CD4-positive, alpha-beta T cell treated with Interferon gamma for 1 hour (primary cell): ENCODE measurements at regions not wholly inside any gene's neighbourhood (a gene's known extent, or its start where the extent isn't known, plus 50 kb on each side); places are given as distances from the start of the nearest gene placed in this dataset.

Experiments
- DNase-seq: peaks from one replicate; pipeline ENCODE4 v3.0.0-alpha.2; 2020

DNA sequence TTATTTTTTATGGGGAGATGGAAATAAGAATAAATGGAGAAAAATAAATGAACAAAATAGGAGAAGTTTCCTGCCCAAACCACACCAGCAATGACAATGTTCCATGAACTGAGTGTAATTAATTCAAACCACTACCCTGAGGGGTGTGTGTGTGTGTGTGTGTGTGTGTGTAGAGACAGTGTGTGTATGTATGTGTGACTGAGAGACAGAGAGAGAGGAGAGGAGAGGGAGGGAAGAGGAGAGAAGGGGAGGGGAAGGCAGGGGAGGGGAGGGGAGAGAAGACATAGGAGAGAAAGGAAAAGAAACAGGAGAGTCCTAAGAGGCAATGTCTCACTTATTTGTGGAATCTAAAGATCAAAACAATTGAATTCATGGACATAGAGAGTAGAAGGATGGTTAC is 65.0 kb upstream of the POU2AF1 start:
- DNase-seq, result no peak

DNA sequence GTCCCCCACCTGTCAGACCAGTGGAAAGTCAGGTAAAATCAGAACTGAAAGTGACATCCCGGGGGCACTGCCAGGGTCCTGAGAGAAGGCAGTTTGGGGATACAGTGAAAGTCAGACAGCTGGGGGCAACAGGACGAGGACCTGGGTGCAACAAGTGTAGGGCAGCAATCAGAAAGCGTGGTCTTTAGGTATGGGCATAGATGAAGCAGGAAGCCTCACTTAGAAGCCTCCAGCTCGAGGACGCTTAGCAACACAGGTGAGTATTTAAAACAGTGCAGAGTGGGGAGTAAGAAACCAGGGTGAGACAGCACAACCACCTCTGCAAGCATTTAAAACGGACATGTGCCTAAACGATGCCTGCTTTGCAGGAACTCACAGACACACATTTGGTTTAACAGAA is 64.6 kb upstream of the POU2AF1 start:
- DNase-seq, result no peak

DNA sequence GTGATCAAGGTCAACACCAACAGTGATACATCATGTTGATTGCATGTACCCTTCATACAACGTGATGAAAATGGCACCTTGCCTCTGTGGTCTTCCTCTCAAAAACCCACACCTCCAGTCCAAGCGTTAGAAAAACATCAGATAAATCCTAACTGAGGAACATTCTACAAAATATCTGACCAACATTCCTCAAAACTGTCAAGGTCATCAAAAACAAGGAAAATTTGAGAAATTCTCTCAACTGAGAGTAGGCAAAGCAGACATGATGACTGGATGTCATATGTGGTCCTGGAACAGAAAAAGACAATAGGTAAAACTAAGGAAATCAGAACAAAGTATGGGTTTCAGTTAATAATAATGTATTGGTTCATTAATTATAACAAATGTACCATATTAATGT is 64.0 kb upstream of the POU2AF1 start:
- DNase-seq, result no peak

DNA sequence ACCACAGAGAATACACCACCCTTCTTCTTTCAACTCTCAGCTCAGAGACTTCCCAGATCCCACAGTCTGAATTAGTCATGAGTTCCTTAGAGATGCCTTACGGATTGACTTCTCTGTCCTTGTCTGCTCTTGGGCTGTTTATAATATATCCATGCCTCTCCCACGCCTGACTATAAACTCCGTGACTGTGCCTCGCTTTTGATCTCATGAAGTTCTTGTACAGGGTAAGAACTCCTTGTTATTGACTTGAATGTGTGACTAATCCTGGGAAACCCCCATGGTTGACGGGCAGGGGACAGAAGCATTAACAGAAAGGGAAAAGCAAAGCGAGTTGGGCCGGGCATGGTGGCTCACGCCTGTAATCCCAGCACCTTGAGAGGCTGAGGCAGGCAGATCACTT is 62.4 kb upstream of the POU2AF1 start:
- DNase-seq, result no peak

DNA sequence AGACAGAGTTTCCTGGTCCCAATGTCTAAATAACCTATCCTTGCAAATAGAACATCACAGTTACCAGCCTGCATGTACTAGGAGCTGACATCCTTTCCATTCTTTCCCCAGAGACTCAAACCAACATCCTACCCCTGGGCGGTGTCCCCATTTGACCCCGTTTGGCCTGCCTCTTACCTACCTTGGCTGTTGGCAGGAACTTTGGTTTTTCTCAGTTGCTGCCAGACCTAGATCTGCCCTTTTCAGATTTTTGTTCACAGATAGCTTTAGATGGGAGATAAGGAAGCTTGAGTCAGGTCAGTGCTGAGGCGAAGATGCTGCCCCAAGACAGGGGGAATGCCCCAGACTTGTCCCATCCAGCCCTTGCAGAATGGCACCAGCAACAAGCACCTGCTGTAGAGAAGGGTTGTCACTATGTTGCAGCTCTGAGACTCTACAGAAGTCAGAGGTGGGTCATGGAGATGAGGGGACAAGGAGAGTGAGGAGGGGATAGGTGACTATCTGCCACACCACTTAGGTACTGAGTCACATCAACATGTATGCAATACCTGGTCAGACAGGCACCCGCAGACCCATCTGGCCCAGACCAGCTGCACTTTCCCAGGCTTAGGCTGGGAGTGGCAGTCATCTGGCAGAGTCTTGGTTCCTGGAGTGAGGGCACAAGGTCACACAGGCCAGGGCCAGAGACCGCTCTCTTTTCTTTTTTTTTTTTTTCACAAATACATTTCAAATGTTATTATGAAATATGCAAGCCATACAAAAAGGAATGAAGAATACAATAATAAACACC is 61.5 kb upstream of the POU2AF1 start:
- DNase-seq, result no peak

DNA sequence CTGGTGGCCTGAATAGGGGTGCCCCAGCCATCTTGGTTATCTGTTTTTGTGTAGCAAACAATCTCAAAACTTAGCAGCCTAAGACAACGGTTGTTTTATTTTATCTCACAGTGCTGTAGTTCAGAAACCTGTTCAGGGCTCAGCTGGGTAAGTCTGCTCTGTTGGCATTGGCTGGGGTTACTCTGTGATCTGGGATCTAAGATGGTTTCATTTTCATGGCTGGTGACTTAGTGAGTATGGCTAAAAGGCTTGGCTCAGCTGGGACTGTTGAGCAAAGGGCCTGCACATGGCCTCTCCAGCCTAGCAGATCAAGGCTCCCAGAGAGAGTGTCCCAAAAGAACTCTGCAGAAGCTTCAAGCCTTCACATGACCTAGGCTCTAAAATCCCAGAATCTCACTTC is 60.8 kb upstream of the POU2AF1 start:
- DNase-seq, result no peak

DNA sequence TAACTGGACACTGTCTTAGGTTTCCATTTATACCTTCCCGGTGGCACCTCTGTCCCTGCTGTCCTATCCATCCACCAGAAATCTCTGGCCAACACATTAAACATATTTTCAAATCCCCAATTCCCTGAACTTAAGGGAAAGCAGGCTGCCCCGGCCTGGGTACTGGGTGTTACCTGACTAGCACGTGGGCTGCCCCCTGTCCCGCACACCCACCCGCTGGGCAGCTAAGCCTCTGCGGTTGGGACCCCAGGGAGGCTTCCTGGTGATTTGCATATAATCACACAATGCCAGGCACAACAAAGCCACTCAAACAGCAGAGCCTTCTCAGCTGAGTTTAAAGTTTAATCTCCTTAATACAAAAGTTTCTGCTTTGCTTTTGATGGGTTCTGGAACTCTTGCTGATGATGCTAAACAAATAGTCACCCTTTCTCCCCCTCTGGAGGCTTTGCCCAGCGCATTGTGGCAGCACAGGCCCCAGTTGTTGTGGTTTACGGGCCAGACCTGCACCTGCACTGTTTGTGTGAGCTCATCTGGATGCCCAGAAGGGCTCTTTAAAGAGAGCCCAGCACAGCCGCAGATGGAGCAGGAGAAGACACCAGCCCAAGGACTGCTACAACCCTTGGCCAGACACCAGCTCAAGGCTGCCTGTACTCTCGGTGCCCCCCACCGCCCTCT is 59.9 kb upstream of the POU2AF1 start:
- DNase-seq, result no peak

DNA sequence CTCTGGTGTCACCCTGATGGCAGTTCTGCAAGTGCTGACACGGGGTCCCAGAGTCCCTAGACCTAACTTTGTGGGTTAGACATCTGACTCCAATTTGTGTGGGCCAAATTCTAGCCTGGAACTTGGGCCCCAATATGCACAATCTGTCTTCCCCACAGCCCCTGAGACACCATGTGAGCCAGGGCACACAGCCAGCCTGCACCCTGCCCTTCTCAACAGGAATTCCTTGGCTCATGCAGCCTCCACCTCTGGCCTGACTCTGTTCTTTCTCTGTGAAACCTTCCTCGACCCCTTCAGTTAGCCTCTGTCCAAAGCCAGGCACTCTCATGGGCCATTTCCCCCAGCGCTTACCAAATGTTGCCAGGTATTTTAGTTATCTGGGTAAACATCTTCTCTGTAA is 59.1 kb upstream of the POU2AF1 start:
- DNase-seq, result no peak

DNA sequence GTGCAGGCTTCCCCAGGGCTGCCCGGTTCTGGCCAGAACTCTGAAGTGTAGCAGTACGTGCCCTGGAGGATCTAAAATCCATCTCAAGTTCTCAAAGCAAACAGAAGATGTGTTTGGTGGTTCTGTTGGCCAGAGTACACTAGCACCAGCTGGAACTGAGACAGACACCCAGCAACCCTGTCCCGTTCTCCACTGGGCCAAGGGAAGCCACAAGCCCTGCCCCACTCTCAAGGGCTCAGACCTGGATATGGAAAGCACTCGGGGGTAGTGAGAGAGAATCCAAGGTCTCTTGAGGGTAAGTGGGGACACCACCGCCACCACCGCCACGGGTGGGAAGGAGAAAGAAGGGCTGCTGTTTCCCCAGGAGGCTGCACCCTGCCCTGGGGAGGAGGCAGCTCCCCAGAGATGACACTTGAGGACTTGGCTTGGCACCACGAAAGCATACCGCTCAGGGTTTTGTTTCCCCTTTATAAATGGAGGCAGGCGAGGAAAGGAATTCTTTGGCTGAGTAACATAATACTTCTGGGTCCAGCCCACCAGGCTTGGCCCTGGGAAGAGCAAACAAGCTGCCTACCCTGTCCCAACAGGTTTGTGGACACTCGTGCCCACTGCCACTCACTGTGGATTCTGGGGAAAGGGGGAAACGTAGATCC is 56.1 kb upstream of the POU2AF1 start:
- DNase-seq, result no peak

DNA sequence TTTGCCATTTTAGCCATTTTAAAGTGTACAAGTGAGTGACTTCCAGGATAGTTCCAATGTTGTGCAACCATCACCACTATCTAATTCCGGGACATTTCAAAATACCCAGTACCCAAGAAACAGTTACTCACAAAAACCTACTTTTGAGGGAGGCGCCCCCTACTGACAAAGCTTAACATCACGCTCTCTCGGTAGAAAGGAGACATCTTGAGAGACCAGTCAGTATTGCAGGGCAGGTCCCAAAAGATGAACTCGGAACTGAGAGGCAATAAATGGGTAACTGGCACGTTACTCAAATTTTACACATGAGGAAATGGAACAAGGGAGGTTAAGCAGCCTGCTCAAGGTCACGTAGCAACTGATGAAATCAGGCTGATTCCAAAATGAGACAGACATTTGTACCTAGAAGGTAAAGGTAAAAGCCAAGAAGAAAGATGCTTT is 50.0 kb upstream of the POU2AF1 start:
- DNase-seq, result peak; percentile 21
